Activated CD4-positive, alpha-beta T cell treated with anti-CD3 and anti-CD28 coated beads, Interleukin-2, amount 50 U/mL, for 1 hour (primary cell): ENCODE measurements at regions not wholly inside any gene's neighbourhood (a gene's known extent, or its start where the extent isn't known, plus 50 kb on each side); places are given as distances from the start of the nearest gene placed in this dataset.

Experiments
- DNase-seq: peaks from one replicate; pipeline ENCODE4 v3.0.0-alpha.2; 2020

GRCh38 chr7:22561895-22562593 is 62.1 kb upstream of the STEAP1B start:
- DNase-seq = no peak

- DNase-seq = no peak
These were observed 61.4 kb upstream of the STEAP1B start for GRCh38 chr7:22561321-22561811.

- DNase-seq = peak; percentile 62
These were observed 60.0 kb upstream of the STEAP1B start for GRCh38 chr7:22559829-22560489.

- DNase-seq = no peak
These were observed 57.2 kb upstream of the STEAP1B start for GRCh38 chr7:22557167-22557566.

- DNase-seq = no peak
These were observed 55.5 kb upstream of the STEAP1B start for GRCh38 chr7:22555476-22555875.

- no peak for DNase-seq
These were observed 54.2 kb upstream of the STEAP1B start for GRCh38 chr7:22554184-22554583.

- DNase-seq = no peak
These were observed 52.0 kb upstream of the STEAP1B start for GRCh38 chr7:22551768-22552513.

GRCh38 chr7:22550514-22551030 is 50.6 kb upstream of the STEAP1B start:
- DNase-seq = no peak

GRCh38 chr7:22549667-22550513 is 49.9 kb upstream of the STEAP1B start:
- peak; percentile 19 for DNase-seq
